ENCODE measurements at regions not wholly inside any gene's neighbourhood (a gene's known extent, or its start where the extent isn't known, plus 50 kb on each side); places are given as distances from the start of the nearest gene placed in this dataset.

DNA sequence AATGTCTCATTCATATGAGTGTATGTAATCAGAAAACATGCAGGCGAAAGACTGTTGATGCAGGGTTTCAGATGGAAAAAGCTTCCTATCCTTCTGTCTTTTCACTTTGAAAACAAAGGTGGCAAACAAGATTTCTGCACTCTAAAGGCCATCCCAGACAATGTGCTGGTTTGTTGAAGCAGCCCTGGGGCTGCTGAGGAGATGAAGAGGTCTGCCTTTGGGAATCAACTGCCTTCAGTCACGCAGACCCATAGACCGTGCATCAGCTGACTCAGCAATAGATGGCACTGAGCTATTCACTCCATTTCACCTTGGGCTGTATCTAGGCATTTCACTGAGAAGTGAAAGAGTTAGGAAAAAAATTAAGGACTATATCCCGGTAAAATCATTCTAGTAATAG, 60.5 kb upstream of the C5orf46 start:
- ChIA-PET CTCF (interaction anchor here (1.2 kb wide), 2 partner anchors 16 to 476 kb away, joined by 3 read pairs; no protein-coding TSS in a partner anchor), POLR2A (no interaction called here)
- H3K27me3 ChIP-seq (ENCODE audit: control insufficient read depth, insufficient read depth, low read length), result no peaks in the 10 kb centered on the region
- no peak for DNase-seq (ENCODE audit: low read depth, low spot score)
- no peak overlapping the region for H3K27ac ChIP-seq (ENCODE audit: low read depth, low read length)
- TF ChIP-seq, protein P1, sequence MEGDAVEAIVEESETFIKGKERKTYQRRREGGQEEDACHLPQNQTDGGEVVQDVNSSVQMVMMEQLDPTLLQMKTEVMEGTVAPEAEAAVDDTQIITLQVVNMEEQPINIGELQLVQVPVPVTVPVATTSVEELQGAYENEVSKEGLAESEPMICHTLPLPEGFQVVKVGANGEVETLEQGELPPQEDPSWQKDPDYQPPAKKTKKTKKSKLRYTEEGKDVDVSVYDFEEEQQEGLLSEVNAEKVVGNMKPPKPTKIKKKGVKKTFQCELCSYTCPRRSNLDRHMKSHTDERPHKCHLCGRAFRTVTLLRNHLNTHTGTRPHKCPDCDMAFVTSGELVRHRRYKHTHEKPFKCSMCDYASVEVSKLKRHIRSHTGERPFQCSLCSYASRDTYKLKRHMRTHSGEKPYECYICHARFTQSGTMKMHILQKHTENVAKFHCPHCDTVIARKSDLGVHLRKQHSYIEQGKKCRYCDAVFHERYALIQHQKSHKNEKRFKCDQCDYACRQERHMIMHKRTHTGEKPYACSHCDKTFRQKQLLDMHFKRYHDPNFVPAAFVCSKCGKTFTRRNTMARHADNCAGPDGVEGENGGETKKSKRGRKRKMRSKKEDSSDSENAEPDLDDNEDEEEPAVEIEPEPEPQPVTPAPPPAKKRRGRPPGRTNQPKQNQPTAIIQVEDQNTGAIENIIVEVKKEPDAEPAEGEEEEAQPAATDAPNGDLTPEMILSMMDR (IDR thresholded peaks at IDR 0.05; ENCODE audit: low read depth, low read length), result no peak
- no peaks in the 10 kb centered on the region for H3K9me3 ChIP-seq (ENCODE audit: control insufficient read depth, insufficient read depth, low read length)
- no peak overlapping the region for H3K4me3 ChIP-seq (ENCODE audit: low read depth, low read length)

DNA sequence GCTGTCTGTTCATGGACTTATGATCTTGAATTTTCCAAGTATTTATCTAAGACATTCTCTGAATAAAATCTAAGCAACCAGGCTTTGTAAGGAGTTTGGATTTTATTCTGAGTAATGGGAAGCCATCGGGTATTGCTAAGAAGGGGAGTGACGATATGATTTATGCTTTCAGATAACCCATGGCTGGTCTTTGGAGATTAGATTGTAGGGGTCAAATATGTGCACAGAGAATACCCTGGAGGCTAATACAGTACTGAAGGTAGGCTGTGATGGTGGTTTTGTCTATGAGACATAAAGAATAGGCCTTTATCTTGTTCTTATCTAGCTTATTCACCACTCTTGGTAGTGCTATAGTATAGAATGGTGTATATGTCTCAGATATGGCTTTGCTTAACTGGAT, 60.0 kb upstream of the C5orf46 start:
- CTCF ChIA-PET, result interaction anchor here (0.9 to 1.2 kb wide), 2 partner anchors 14 to 476 kb away, joined by 3 read pairs; no protein-coding TSS in a partner anchor
- no peak overlapping the region for H3K27ac ChIP-seq (ENCODE audit: low read depth, low read length)
- TF ChIP-seq, protein P1 (IDR thresholded peaks at IDR 0.05; ENCODE audit: low read depth, low read length), result no peak
- H3K27me3 ChIP-seq (ENCODE audit: control insufficient read depth, insufficient read depth, low read length), result no peaks in the 10 kb centered on the region
- H3K4me3 ChIP-seq (ENCODE audit: low read depth, low read length), result no peak overlapping the region
- DNase-seq (ENCODE audit: low read depth, low spot score), result no peak
- POLR2A ChIA-PET, result no interaction called here
- H3K9me3 ChIP-seq (ENCODE audit: control insufficient read depth, insufficient read depth, low read length), result no peaks in the 10 kb centered on the region

DNA sequence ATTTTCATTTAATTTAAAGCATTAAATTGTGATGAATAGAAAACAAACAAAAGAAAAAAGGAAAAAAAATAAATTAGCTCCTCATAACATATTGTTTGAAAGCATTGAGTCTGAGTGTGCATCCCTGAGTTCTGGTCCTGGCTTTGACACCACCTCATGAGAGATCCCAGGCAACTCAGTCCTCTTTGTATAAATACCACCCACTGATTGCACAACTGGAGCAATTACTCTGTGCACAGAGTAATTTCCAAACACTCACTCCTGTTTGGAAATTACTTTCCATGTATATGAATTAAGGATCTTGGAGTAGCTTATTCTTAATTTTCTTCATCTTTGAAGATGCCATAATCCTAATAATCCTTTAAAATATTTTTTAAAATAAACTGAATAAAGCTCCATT, 59.4 kb upstream of the C5orf46 start:
- POLR2A ChIA-PET, result no interaction called here

GRCh38 chr5:147963948-147964693, 57.8 kb upstream of the C5orf46 start:
- DNase-seq (ENCODE audit: low read depth, low spot score), result no peak
- Histone ChIP-seq H3K27ac (ENCODE audit: low read depth, low read length) (no peak overlapping the region), H3K9me3 (ENCODE audit: control insufficient read depth, insufficient read depth, low read length) (no peaks in the 10 kb centered on the region), H3K27me3 (ENCODE audit: control insufficient read depth, insufficient read depth, low read length) (no peaks in the 10 kb centered on the region), H3K4me3 (ENCODE audit: low read depth, low read length) (no peak overlapping the region)
- CTCF ChIA-PET, result interaction anchor here (1.8 kb wide), 1 partner anchor 767 kb away, joined by 6 read pairs; no protein-coding TSS in a partner anchor
- TF ChIP-seq, protein P1 (IDR thresholded peaks at IDR 0.05; ENCODE audit: low read depth, low read length), result no peak
- POLR2A ChIA-PET, result no interaction called here

More for the DNA sequence above, 59.4 kb upstream of the C5orf46 start:
- DNase-seq (ENCODE audit: low read depth, low spot score), result no peak
- Histone ChIP-seq H3K4me3 (ENCODE audit: low read depth, low read length) (no peak overlapping the region), H3K27ac (ENCODE audit: low read depth, low read length) (no peak overlapping the region), H3K27me3 (ENCODE audit: control insufficient read depth, insufficient read depth, low read length) (no peaks in the 10 kb centered on the region), H3K9me3 (ENCODE audit: control insufficient read depth, insufficient read depth, low read length) (no peaks in the 10 kb centered on the region)
- CTCF ChIA-PET, result interaction anchor here (0.9 to 1.2 kb wide), 4 partner anchors 13 to 477 kb away, joined by 3 to 6 read pairs (median 3); no protein-coding TSS in a partner anchor
- TF ChIP-seq, protein P1 (IDR thresholded peaks at IDR 0.05; ENCODE audit: low read depth, low read length), result no peak

- Histone ChIP-seq H3K9me3 (ENCODE audit: control insufficient read depth, insufficient read depth, low read length) (no peaks in the 10 kb centered on the region), H3K4me3 (ENCODE audit: low read depth, low read length) (no peak overlapping the region), H3K27me3 (ENCODE audit: control insufficient read depth, insufficient read depth, low read length) (no peaks in the 10 kb centered on the region), H3K27ac (ENCODE audit: low read depth, low read length) (no peak overlapping the region)
- ChIA-PET CTCF (interaction anchor here (1.2 to 1.8 kb wide), 2 partner anchors 105 to 767 kb away, joined by 3 to 6 read pairs; no protein-coding TSS in a partner anchor), POLR2A (no interaction called here)
- TF ChIP-seq, protein P1 (IDR thresholded peaks at IDR 0.05; ENCODE audit: low read depth, low read length), result no peak
- DNase-seq (ENCODE audit: low read depth, low spot score), result no peak
Observed at GRCh38 chr5:147963436-147963835, 57.1 kb upstream of the C5orf46 start.
